Activated naive CD4-positive, alpha-beta T cell treated with anti-CD3 and anti-CD28 coated beads, Interleukin-2, amount 10 ng/mL, durations not matched to agents 7 days and 5 days (primary cell): ENCODE measurements at regions not wholly inside any gene's neighbourhood (a gene's known extent, or its start where the extent isn't known, plus 50 kb on each side); places are given as distances from the start of the nearest gene placed in this dataset.
"Not testable (repeated sequence)": the region's sequence is repeated elsewhere in the genome, so short reads cannot be mapped to it uniquely, and the experiment has no call there.

ENCODE experiments used
- CTCF ChIA-PET: fragments of 350-600 bp; sonication (Branson Sonifier 250); formaldehyde crosslinking; loops from one replicate; lab custom pipeline; 2021; ENCODE audit warnings: antibody characterized with exemption; lab: Charles Lee
- DNase-seq: peaks from one replicate; pipeline ENCODE4 v3.0.0-alpha.2; 2020
- H3K27ac Mint-ChIP-seq: one replicate; pipeline ENCODE4 v1.8.0; 2021; ENCODE audit warnings: mild to moderate bottlenecking, moderate library complexity, mixed read lengths
- H3K27me3 Mint-ChIP-seq: one replicate; pipeline ENCODE4 v1.8.0; 2021; ENCODE audit warnings: mild to moderate bottlenecking, mixed read lengths
- H3K36me3 Mint-ChIP-seq: one replicate; pipeline ENCODE4 v1.8.0; 2021; ENCODE audit warnings: mixed read lengths
- H3K4me1 Mint-ChIP-seq: one replicate; pipeline ENCODE4 v1.8.0; 2021; ENCODE audit warnings: mixed read lengths
- H3K4me3 Mint-ChIP-seq: one replicate; pipeline ENCODE4 v1.8.0; 2021; ENCODE audit warnings: mild to moderate bottlenecking, moderate library complexity, mixed read lengths
- H3K9me3 Mint-ChIP-seq: one replicate; pipeline ENCODE4 v1.8.0; 2021; ENCODE audit warnings: mixed read lengths

- CTCF ChIA-PET, H3K27ac Mint-ChIP-seq, H3K4me3 Mint-ChIP-seq, H3K36me3 Mint-ChIP-seq, H3K4me1 Mint-ChIP-seq, H3K27me3 Mint-ChIP-seq, DNase-seq: not testable (repeated sequence)
- H3K9me3 Mint-ChIP-seq = peaks cover 29% of the 10 kb centered on the region
Measured at GRCh38 chr9:65403072-65403471, 118.1 kb upstream of the FOXD4L5 start.

- DNase-seq, H3K4me1 Mint-ChIP-seq, H3K4me3 Mint-ChIP-seq, CTCF ChIA-PET, H3K27ac Mint-ChIP-seq, H3K36me3 Mint-ChIP-seq, H3K27me3 Mint-ChIP-seq: not testable (repeated sequence)
- peaks cover 28% of the 10 kb centered on the region for H3K9me3 Mint-ChIP-seq
Measured at GRCh38 chr9:65402206-65402870, 117.3 kb upstream of the FOXD4L5 start.

- CTCF ChIA-PET, DNase-seq: not testable (repeated sequence)
- peaks cover 29% of the 10 kb centered on the region for H3K9me3 Mint-ChIP-seq
Measured at GRCh38 chr9:65401456-65402045, 116.5 kb upstream of the FOXD4L5 start.

GRCh38 chr9:65400886-65401285, 115.9 kb upstream of the FOXD4L5 start:
- DNase-seq = no peak
- no peaks in the 10 kb centered on the region for H3K4me1 Mint-ChIP-seq
- H3K36me3 Mint-ChIP-seq = no peaks in the 10 kb centered on the region
- H3K4me3 Mint-ChIP-seq = no peak overlapping the region
- no peak overlapping the region for H3K27ac Mint-ChIP-seq
- H3K9me3 Mint-ChIP-seq = peaks cover 32% of the 10 kb centered on the region
- CTCF ChIA-PET = no interaction called here
- no peaks in the 10 kb centered on the region for H3K27me3 Mint-ChIP-seq

More at GRCh38 chr9:65401456-65402045, 116.5 kb upstream of the FOXD4L5 start:
- H3K4me1 Mint-ChIP-seq, H3K36me3 Mint-ChIP-seq, H3K27ac Mint-ChIP-seq, H3K27me3 Mint-ChIP-seq, H3K4me3 Mint-ChIP-seq: not testable (repeated sequence)

- H3K4me3 Mint-ChIP-seq, H3K4me1 Mint-ChIP-seq, DNase-seq, H3K27me3 Mint-ChIP-seq, H3K27ac Mint-ChIP-seq, H3K36me3 Mint-ChIP-seq, CTCF ChIA-PET: not testable (repeated sequence)
- H3K9me3 Mint-ChIP-seq = peaks cover 26% of the 10 kb centered on the region
Measured at GRCh38 chr9:65397763-65398719, 113.0 kb upstream of the FOXD4L5 start.

GRCh38 chr9:65397226-65397625, 112.2 kb upstream of the FOXD4L5 start:
- H3K4me1 Mint-ChIP-seq, H3K27ac Mint-ChIP-seq, H3K36me3 Mint-ChIP-seq, H3K27me3 Mint-ChIP-seq, H3K4me3 Mint-ChIP-seq, CTCF ChIA-PET, DNase-seq: not testable (repeated sequence)
- peaks cover 22% of the 10 kb centered on the region for H3K9me3 Mint-ChIP-seq

GRCh38 chr9:65396601-65397000, 111.6 kb upstream of the FOXD4L5 start:
- H3K4me1 Mint-ChIP-seq, H3K27ac Mint-ChIP-seq, DNase-seq, CTCF ChIA-PET, H3K27me3 Mint-ChIP-seq, H3K4me3 Mint-ChIP-seq, H3K36me3 Mint-ChIP-seq: not testable (repeated sequence)
- H3K9me3 Mint-ChIP-seq = peaks cover 20% of the 10 kb centered on the region

- CTCF ChIA-PET, DNase-seq, H3K27ac Mint-ChIP-seq, H3K4me1 Mint-ChIP-seq, H3K4me3 Mint-ChIP-seq, H3K27me3 Mint-ChIP-seq, H3K36me3 Mint-ChIP-seq: not testable (repeated sequence)
- H3K9me3 Mint-ChIP-seq = peaks cover 22% of the 10 kb centered on the region
Measured at GRCh38 chr9:65395789-65396188, 110.8 kb upstream of the FOXD4L5 start.

GRCh38 chr9:65395121-65395520, 110.1 kb upstream of the FOXD4L5 start:
- H3K36me3 Mint-ChIP-seq, H3K4me3 Mint-ChIP-seq, H3K27me3 Mint-ChIP-seq, H3K27ac Mint-ChIP-seq, DNase-seq, H3K4me1 Mint-ChIP-seq, CTCF ChIA-PET: not testable (repeated sequence)
- H3K9me3 Mint-ChIP-seq = peaks cover 18% of the 10 kb centered on the region

GRCh38 chr9:65393111-65393810, 108.3 kb upstream of the FOXD4L5 start:
- H3K27me3 Mint-ChIP-seq, H3K27ac Mint-ChIP-seq, H3K4me3 Mint-ChIP-seq, H3K4me1 Mint-ChIP-seq, CTCF ChIA-PET, H3K36me3 Mint-ChIP-seq, DNase-seq: not testable (repeated sequence)
- H3K9me3 Mint-ChIP-seq = peaks cover 18% of the 10 kb centered on the region

- H3K4me1 Mint-ChIP-seq, H3K27me3 Mint-ChIP-seq, H3K27ac Mint-ChIP-seq, CTCF ChIA-PET, H3K4me3 Mint-ChIP-seq, DNase-seq, H3K36me3 Mint-ChIP-seq: not testable (repeated sequence)
- H3K9me3 Mint-ChIP-seq = peaks cover 17% of the 10 kb centered on the region
Measured at GRCh38 chr9:65392611-65393010, 107.6 kb upstream of the FOXD4L5 start.

- H3K36me3 Mint-ChIP-seq, DNase-seq, H3K4me3 Mint-ChIP-seq: not testable (repeated sequence)
Measured at GRCh38 chr9:65389710-65390109, 104.7 kb upstream of the FOXD4L5 start.

GRCh38 chr9:65389216-65389615, 104.2 kb upstream of the FOXD4L5 start:
- peaks cover 18% of the 10 kb centered on the region for H3K9me3 Mint-ChIP-seq
- CTCF ChIA-PET = not testable (repeated sequence)

More at GRCh38 chr9:65389710-65390109, 104.7 kb upstream of the FOXD4L5 start:
- H3K27me3 Mint-ChIP-seq, CTCF ChIA-PET, H3K4me1 Mint-ChIP-seq, H3K27ac Mint-ChIP-seq: not testable (repeated sequence)
- H3K9me3 Mint-ChIP-seq = peaks cover 18% of the 10 kb centered on the region

GRCh38 chr9:65386699-65387098, 101.7 kb upstream of the FOXD4L5 start:
- H3K4me1 Mint-ChIP-seq, H3K27me3 Mint-ChIP-seq, CTCF ChIA-PET, H3K36me3 Mint-ChIP-seq, H3K27ac Mint-ChIP-seq: not testable (repeated sequence)
- peaks cover 22% of the 10 kb centered on the region for H3K9me3 Mint-ChIP-seq
- peak overlapping the region; percentile 35 for H3K4me3 Mint-ChIP-seq
- peak; percentile 86 for DNase-seq

More at GRCh38 chr9:65389216-65389615, 104.2 kb upstream of the FOXD4L5 start:
- not testable (repeated sequence) for DNase-seq, H3K27ac Mint-ChIP-seq, H3K4me3 Mint-ChIP-seq, H3K36me3 Mint-ChIP-seq, H3K27me3 Mint-ChIP-seq, H3K4me1 Mint-ChIP-seq
